GM12878 (cell line): ENCODE measurements at regions not wholly inside any gene's neighbourhood (a gene's known extent, or its start where the extent isn't known, plus 50 kb on each side); places are given as distances from the start of the nearest gene placed in this dataset.

ENCODE experiments used
- ATAC-seq: fragments of 200-7000 bp; cut with Tn5 transposase; 3 replicates; pipeline ENCODE4 v1.9.1; 2020; ENCODE audit warnings: mild to moderate bottlenecking, moderate library complexity
- BruUV-seq: library from RNA; stranded (reverse); fragments of 400-500 nt; replicated peaks from 2 replicates; lab custom pipeline; 2021; lab: Mats Ljungman, UMichigan
- CTCF ChIA-PET: fragments of 300-600 bp; sonication (Branson Sonifier 250); formaldehyde crosslinking; extraction: SDS; loops from one replicate; lab custom pipeline; 2021; ENCODE audit warnings: inconsistent platforms; lab: Yijun Ruan, JAX
- POLR2A ChIA-PET: fragments of 350-600 bp; formaldehyde crosslinking; extraction: SDS; loops from one replicate; lab custom pipeline; 2021; ENCODE audit warnings: inconsistent platforms; lab: Charles Lee
- RAD21 ChIA-PET: fragments of 300-600 bp; sonication (Branson Sonifier 250); formaldehyde crosslinking; loops from one replicate; lab custom pipeline; 2023; ENCODE audit warnings: antibody characterized with exemption; ENCODE audit not compliant: unreplicated experiment; lab: Charles Lee
- SMC1A ChIA-PET: fragments of 300-600 bp; sonication (Branson Sonifier 250); formaldehyde crosslinking; loops from one replicate; lab custom pipeline; 2023; ENCODE audit not compliant: unreplicated experiment, uncharacterized antibody; lab: Charles Lee
- DNase-seq: peaks from one replicate; pipeline ENCODE4 v3.0.0-alpha.2; 2011; ENCODE audit warnings: low read depth, low spot score
- FAIRE-seq: peaks from 3 replicates; lab custom pipeline; 2011; peaks lifted over from hg19 to GRCh38; lab: Jason Lieb, UNC
- H2AFZ ChIP-seq: 2 replicates; pipeline ENCODE4 v1.6.0; 2011; ENCODE audit warnings: low read depth, low read length, control low read depth; ENCODE audit not compliant: control insufficient read depth
- H3K27ac ChIP-seq: 2 replicates; pipeline ENCODE4 v1.5.1; 2011; ENCODE audit warnings: control low read depth; ENCODE audit not compliant: control insufficient read depth, insufficient read depth
- H3K27me3 ChIP-seq, 2 experiments: replicated peaks in 1 of 2; 2 replicates each; pipeline versions ENCODE4 v1.6.0 to v1.6.1; 2011; ENCODE audit warnings: low read length in 1 of 2; ENCODE audit not compliant: control insufficient read depth in 2 of 2, insufficient read depth in 2 of 2
- H3K36me3 ChIP-seq, 2 experiments: 2 replicates each; pipeline ENCODE4 v1.5.1; 2011; ENCODE audit warnings: low read length in 1 of 2; ENCODE audit not compliant: control insufficient read depth in 2 of 2, insufficient read depth in 2 of 2
- H3K4me1 ChIP-seq: 2 replicates; pipeline ENCODE4 v1.6.1; 2011; ENCODE audit warnings: mild to moderate bottlenecking, low read length, moderate library complexity, mixed read lengths; ENCODE audit not compliant: control insufficient read depth, insufficient read depth
- H3K4me2 ChIP-seq: 2 replicates; pipeline ENCODE4 v1.6.0; 2011; ENCODE audit warnings: control low read depth; ENCODE audit not compliant: control insufficient read depth, insufficient read depth
- H3K4me3 ChIP-seq: fragments of 200-600 bp; sonication (generic); 2 replicates; pipeline ENCODE4 v1.5.1; 2016
- H3K79me2 ChIP-seq: 2 replicates; pipeline ENCODE4 v1.6.0; 2011; ENCODE audit warnings: low read length; ENCODE audit not compliant: control insufficient read depth, insufficient read depth
- H3K9ac ChIP-seq: 2 replicates; pipeline ENCODE4 v1.8.0; 2011; ENCODE audit warnings: low read length, control low read depth, mixed read lengths; ENCODE audit not compliant: control insufficient read depth, insufficient read depth
- H3K9me3 ChIP-seq: replicated peaks from 3 replicates; pipeline ENCODE4 v1.5.1; 2011; ENCODE audit warnings: mild to moderate bottlenecking, low read length; ENCODE audit not compliant: control insufficient read depth, insufficient read depth
- H4K20me1 ChIP-seq: 2 replicates; pipeline ENCODE4 v1.6.0; 2011; ENCODE audit not compliant: control insufficient read depth, insufficient read depth
- EZH2 ChIP-seq: IDR thresholded peaks from 2 replicates; pipeline ENCODE4 v1.6.1; 2012; ENCODE audit warnings: low read depth, mild to moderate bottlenecking, control low read depth, inconsistent platforms, low read length, borderline replicate concordance; ENCODE audit not compliant: control insufficient read depth
- FOXM1 ChIP-seq: IDR thresholded peaks from 2 replicates; pipeline ENCODE4 v1.6.1; 2012; ENCODE audit warnings: low read depth, mild to moderate bottlenecking, inconsistent platforms, low read length, moderate library complexity
- NRF1 ChIP-seq: conservative IDR thresholded peaks from 2 replicates; pipeline ENCODE4 v1.6.1; 2011; ENCODE audit warnings: mild to moderate bottlenecking, low read depth, low read length, improper control_type of control experiment
- RAD51 ChIP-seq: fragments of 450-650 bp; IDR thresholded peaks from 2 replicates; pipeline ENCODE4 v1.6.1; 2016; ENCODE audit warnings: moderate library complexity, mild to moderate bottlenecking, inconsistent platforms
- ZBTB4 ChIP-seq: fragments of 450-650 bp; formaldehyde crosslinking; IDR thresholded peaks from 2 replicates; pipeline ENCODE4 v1.4.0; 2022; ENCODE audit warnings: mild to moderate bottlenecking, moderate library complexity
- WGBS: methylation state at CpG from one replicate; pipeline ENCODE4 v1.1.6; 2016; ENCODE audit warnings: low lambda C conversion rate; ENCODE audit not compliant: insufficient replicate concordance, insufficient coverage; ENCODE audit errors: missing lambda C conversion rate; 5-methylcytosine and 5-hydroxymethylcytosine counted together
- in situ Hi-C: fragments of 300-500 bp; cut with MboI; formaldehyde crosslinking; loops from 9 replicates; pipeline ENCODE4 v1.14.3; 2018; ENCODE audit warnings: mixed read lengths
- intact Hi-C: fragments of 100-400 bp; cut with micrococcal nuclease; formaldehyde crosslinking; loops from one replicate; pipeline ENCODE4 v1.14.2; 2022; ENCODE audit not compliant: unreplicated experiment

DNA sequence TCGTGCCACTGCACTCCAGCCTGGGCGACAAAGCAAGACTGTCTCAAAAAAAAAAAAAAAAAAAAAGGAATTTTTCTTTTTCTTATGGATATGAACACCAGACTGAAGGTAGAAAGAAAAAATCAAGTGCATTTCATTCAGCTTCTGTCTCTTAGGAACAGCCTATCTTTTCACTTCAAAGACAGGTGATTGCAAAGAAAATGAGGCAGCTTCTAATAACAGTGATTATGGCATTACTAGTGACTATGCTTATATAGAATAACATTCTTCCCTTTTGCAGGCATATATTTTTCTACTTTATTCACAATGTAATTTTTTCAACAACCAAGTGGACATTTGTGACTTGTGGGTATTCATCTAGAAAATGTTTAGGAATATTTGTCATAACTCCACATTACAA lies 295.5 kb upstream of the ATXN7L3B start:
- Histone ChIP-seq H3K4me2 (no peak overlapping the region), H4K20me1 (no peaks in the 10 kb centered on the region), H3K79me2 (no peaks in the 10 kb centered on the region), H3K9ac (no peak overlapping the region), H3K4me1 (no peaks in the 10 kb centered on the region), H2AFZ (no peak overlapping the region), H3K4me3 (no peak overlapping the region), H3K27me3 (no peaks in the 10 kb centered on the region), H3K9me3 (no peaks in the 10 kb centered on the region), H3K27ac (no peak overlapping the region), H3K36me3 (no peaks in the 10 kb centered on the region)
- SMC1A ChIA-PET = no interaction called here
- in situ Hi-C loops (no loop called here), intact Hi-C loops (no loop called here)
- CTCF ChIA-PET = no interaction called here
- DNase-seq (no peak), ATAC-seq (no peak), FAIRE-seq (no peak)
- WGBS = no CpG with 5 or more reads among the region's 2 CpGs
- POLR2A ChIA-PET = no interaction called here
- BruUV-seq = no TSS peak
- no peak for TF ChIP-seq NRF1
- no peak for TF ChIP-seq ZBTB4 (CRISPR knock-in tag)
- TF ChIP-seq RAD51 = no peak
- TF ChIP-seq FOXM1 = no peak
- TF ChIP-seq EZH2 = no peak
- RAD21 ChIA-PET = no interaction called here
